Erythroblast (primary cell): ENCODE measurements at regions not wholly inside any gene's neighbourhood (a gene's known extent, or its start where the extent isn't known, plus 50 kb on each side); places are given as distances from the start of the nearest gene placed in this dataset.

Experiments used
- GATA1 ChIP-seq: IDR thresholded peaks from 2 replicates; pipeline ENCODE4 v1.6.1; 2011; ENCODE audit warnings: low read depth, mild to moderate bottlenecking, control low read depth, low read length, moderate library complexity
- POLR2A ChIP-seq: IDR thresholded peaks from 2 replicates; pipeline ENCODE4 v1.6.1; 2011; ENCODE audit warnings: mild to moderate bottlenecking, low read length

DNA sequence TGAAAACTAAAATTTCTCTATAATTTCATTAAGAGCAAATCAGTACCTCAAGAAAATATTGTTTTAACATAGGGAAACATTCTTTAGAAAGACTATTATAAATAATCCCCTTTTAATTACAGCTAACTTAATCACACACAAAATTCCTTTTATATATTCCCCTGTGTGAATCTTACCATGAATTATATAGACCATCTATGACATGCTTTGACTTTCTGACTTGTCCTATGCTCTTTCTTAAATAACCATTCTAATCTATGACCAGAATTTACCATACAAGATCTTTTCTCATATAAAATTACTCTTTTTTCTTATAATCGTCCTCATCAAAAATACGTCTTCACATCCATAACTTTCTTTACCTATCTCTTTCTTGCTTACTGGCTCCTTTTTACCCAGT lies 824.2 kb upstream of the FAM98A start:
- no peak for TF ChIP-seq POLR2A
- TF ChIP-seq GATA1 = no peak
